IPS DF 19.7 (cell line): ENCODE measurements at regions not wholly inside any gene's neighbourhood (a gene's known extent, or its start where the extent isn't known, plus 50 kb on each side); places are given as distances from the start of the nearest gene placed in this dataset.

Experiments
- DNase-seq: peaks from one replicate; pipeline ENCODE4 v3.0.0-alpha.2; 2013; ENCODE audit warnings: low read depth, low spot score

GRCh38 chr11:28537822-28538221, 429.6 kb downstream of the METTL15 start:
- no peak for DNase-seq

DNA sequence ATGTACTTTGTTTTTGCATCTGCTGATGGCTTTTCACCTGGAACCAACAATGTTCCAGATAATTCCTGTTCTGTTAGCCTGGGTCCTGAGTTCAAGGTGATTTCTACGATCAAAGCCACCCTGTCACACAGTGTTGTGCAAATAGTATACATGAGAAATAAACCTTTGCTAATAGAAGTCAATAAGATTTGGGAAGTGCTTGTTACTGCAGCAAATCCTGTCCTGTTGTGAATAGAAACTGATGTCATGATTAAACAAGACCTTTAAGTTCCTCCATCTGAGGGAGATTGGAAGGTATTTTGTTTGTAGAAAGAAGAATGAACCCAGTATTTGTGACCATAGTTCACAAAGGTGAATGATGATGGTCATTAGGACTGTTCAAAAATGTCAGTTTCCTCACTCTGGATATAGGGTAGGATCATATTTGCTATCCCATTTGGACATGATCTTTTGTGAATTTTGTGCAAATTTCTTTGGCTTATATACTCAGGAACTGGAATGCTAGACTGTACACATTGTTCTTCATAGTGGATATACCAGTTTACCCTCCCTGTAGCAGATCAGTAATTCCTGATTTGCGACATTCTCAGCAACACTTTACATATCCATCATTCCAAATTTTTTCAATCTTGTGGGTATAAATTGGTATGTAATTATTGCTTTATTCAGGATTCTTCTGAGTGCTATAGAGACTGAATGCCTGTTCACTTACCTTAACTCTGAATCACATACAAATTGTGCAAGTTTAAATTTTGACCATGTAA, 428.5 kb downstream of the METTL15 start:
- DNase-seq = no peak

DNA sequence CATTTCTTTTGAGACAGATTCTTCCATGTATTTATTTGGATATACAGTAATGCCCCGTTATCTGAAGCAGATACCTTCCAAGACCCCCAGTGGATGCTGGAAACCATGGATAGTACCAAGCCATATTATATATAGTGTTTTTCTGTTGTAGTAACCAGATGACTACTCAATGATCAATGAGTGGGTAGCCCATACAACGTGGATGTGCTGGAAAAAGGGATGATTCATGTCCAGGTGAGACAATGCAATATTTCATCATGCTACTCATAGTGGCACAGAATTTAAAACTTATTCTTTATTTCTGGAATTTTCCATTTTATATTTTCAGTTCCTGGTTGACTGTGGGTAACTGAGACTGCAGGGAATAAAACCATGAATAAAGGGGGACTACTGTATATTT, 427.5 kb downstream of the METTL15 start:
- DNase-seq = no peak

- DNase-seq = no peak
Observed at GRCh38 chr11:28529540-28530410, 421.6 kb downstream of the METTL15 start.

DNA sequence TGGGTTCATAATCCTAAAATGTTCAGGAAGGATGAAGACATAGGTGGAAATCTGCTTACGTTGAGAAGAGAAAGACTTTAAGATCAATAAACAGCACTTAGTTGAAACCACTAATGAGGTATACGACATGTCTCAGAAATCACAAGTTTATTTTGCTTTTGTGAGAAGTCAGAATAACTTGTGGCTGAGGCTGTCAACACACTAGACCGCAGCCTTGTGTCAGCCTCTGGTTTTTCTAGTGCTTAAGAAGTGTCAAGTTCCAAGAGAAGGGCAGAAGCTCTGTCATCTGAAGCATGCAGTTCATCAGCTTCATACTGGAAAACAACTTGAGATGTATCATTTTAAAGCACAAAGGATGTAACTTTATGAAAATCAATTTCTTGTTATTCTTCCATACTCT, 420.9 kb downstream of the METTL15 start:
- no peak for DNase-seq

DNA sequence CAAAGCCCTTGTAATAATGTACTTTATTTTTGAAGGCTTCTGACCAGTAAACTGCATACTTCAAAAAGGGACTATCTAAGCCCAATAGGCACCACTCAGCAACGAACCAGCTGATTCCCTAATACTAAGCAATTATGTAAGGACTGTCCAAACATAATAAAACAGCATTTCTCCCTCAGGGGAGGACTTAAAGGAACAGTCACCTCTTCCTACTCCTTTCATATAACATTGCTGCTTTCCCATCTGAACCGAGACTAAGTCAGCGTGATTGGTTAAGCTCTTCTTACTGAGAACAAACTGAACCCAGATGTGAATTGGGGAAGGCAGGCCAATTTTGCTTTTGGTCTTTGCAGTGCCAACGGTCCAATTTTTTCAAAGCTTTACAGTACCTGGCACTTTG, 420.0 kb downstream of the METTL15 start:
- DNase-seq = no peak

GRCh38 chr11:28526406-28526751, 418.2 kb downstream of the METTL15 start:
- DNase-seq = no peak

DNA sequence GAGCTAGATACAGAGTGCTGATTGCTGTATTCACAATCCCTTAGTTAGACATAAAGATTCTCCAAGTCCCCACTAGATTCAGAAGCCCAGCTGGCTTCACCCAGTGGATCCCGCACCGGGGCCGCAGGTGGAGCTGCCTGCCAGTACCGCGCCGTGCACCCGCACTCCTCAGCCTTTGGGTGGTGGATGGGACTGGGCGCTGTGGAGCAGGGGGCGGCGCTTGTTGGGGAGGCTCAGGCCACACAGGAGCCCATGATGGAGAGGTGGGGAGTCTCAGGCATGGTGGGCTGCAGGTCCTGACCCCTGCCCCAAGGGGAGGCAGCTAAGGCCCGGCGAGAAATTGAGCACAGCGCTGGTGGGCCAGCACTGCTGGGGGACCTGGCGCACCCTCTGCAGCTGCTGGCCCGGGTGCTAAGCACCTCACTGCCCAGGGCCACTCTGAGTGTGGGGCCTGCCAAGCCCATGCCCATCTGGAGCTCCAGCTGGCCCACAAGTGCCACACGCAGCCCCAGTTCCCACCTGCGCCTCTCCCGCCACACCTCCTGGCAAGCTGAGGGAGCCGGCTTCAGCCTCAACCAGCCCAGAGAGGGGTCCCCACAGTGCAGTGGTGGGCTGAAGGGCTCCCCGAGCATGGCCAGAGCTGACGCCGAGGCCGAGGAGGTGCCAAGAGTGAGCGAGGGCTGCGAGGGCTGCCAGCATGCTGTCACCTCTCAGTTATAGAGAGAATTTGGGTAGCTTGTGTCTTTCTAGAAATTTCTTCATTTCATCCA, 417.6 kb downstream of the METTL15 start:
- DNase-seq = no peak

- DNase-seq = no peak
Observed at GRCh38 chr11:28524098-28524497, 415.9 kb downstream of the METTL15 start.

- no peak for DNase-seq
Observed at GRCh38 chr11:28521075-28521474, 412.9 kb downstream of the METTL15 start.

- DNase-seq = no peak
Observed at GRCh38 chr11:28520291-28520690, 412.1 kb downstream of the METTL15 start.

DNA sequence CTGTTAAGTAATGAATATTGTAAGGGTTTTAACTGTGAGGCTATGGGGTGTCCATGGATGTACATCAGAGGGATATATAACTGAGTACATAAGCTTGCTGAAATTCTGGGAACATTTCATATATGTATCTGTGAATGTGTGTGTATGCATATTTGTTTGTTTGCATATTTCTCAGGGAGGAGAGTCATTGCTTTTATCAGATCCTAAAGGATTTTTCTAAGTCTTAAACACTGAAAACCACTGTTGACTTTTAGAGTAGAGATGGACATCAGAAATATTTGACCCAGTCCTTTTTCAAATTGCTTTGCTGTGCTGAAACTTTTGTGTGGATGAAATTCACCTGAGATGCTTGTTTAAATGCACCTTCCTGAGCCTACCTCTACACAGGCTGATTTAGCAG, 410.6 kb downstream of the METTL15 start:
- no peak for DNase-seq

- no peak for DNase-seq
Observed at GRCh38 chr11:28517621-28518020, 409.4 kb downstream of the METTL15 start.

- no peak for DNase-seq
Observed at GRCh38 chr11:28514391-28514790, 406.2 kb downstream of the METTL15 start.

DNA sequence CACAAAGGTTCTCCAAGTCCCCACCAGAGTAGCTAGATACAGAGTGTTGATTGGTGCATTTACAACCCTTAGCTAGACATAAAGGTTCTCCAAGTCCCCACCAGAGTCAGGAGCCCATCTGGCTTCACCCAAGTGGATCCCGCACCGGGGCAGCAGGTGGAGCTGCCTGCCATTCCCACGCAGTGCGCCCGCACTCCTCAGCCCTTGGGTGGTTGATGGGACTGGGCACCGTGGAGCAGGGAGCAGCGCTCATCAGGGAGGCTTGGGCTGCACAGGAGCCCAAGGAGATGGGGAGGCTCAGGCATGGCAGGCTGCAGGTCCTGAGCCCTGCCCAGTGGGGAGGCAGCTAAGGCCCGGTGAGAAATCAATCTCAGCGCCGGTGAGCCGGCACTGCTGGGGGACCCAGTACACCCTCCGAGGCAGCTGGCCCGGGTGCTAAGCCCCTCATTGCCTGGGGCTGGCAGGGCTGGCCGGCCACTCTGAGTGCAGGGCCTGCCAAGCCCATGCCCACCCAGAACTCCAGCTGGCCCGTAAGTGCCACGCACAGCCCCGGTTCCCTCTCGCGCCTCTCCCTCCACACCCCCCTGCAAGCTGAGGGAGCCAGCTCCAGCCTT, 404.1 kb downstream of the METTL15 start:
- no peak for DNase-seq

DNA sequence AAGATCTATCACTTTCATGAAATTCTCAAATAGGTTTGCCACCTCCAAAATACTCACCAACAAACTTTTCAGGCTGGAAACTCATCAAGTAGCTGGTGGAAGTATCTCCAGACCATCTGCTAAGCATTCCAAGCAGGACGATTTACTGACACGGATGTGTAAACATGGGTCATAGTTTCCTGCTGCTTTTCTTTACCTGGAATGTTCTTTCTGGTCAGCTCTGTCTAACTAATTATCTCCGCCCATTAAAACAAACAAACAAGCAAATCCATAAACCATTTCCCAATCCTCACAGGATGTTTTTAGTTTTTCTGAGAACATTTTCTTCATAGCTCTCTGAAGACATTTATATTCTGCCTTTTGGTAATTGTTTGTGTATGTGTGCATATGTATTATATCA, 397.0 kb downstream of the METTL15 start:
- no peak for DNase-seq

- no peak for DNase-seq
Observed at GRCh38 chr11:28504555-28505110, 396.4 kb downstream of the METTL15 start.

DNA sequence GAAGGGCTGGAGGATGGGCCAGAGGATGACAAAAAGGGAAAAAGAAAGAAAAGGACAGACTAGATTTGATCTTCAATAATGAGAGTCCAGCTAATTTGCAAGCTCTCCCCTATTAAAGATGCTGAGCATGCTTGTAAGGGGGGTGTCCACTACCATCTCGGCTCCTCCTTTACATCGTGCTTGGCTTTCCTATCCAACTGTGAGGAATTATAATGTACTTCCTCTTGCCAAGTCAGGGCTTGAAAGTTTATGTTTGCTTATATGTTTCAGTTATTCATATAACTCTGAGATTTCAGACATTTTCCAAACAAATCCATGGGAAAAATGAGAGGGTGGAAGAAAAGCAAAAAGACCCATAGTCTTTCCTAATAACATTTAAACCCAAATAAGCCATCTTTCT, 387.1 kb downstream of the METTL15 start:
- no peak for DNase-seq

GRCh38 chr11:28491431-28491830, 383.2 kb downstream of the METTL15 start:
- DNase-seq = no peak

- DNase-seq = no peak
Observed at GRCh38 chr11:28490773-28491382, 382.7 kb downstream of the METTL15 start.

DNA sequence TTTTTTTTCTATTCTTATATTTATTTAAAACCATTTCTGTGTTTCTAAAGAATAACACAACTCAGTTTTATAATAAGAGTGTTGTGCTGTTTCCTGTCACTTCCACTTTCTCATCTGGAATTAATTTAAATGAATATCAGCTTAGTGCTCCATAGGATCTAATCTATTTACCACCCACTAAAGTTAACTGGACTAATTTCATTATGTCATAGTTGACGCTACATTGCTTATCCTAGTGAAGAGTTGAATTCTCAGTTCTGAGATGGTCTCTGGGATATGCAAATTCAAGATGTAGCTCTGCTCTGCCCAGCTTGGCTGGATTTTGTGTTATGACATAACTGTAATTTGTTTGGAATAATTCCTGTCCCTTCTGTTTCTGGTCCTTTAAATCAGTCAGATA, 380.1 kb downstream of the METTL15 start:
- DNase-seq = no peak
